Neural cell (in vitro differentiated cells): ENCODE measurements at regions not wholly inside any gene's neighbourhood (a gene's known extent, or its start where the extent isn't known, plus 50 kb on each side); places are given as distances from the start of the nearest gene placed in this dataset.

ENCODE experiments used
- H2AFZ ChIP-seq: fragments of 200-600, 300-800 bp; sonication (generic), shearing (Covaris generic); 2 replicates; pipeline ENCODE4 v1.6.0; 2014; ENCODE audit warnings: low read depth, mild to moderate bottlenecking, antibody characterized with exemption, low read length, moderate library complexity
- H3F3A ChIP-seq: fragments of 200-600 bp; shearing (Covaris generic); 2 replicates; pipeline ENCODE4 v1.6.1; 2016; ENCODE audit warnings: mild to moderate bottlenecking, moderate library complexity, mixed read lengths, antibody characterized with exemption, low read length; ENCODE audit not compliant: insufficient read depth, poor library complexity, severe bottlenecking
- H3K27ac ChIP-seq: fragments of 200-600, 300-800 bp; sonication (generic), shearing (Covaris generic); 2 replicates; pipeline ENCODE4 v1.5.1; 2014; ENCODE audit warnings: mild to moderate bottlenecking, low read length, moderate library complexity
- H3K27me3 ChIP-seq: fragments of 300-800, 200-600 bp; sonication (generic), shearing (Covaris generic); 2 replicates; pipeline ENCODE4 v1.6.0; 2014; ENCODE audit warnings: mild to moderate bottlenecking, low read depth, low read length, moderate library complexity; ENCODE audit not compliant: insufficient read depth
- H3K36me3 ChIP-seq: fragments of 300-800, 200-600 bp; sonication (generic), shearing (Covaris generic); 2 replicates; pipeline ENCODE4 v1.5.1; 2014; ENCODE audit warnings: mild to moderate bottlenecking, antibody characterized with exemption, low read length, moderate library complexity; ENCODE audit not compliant: insufficient read depth
- H3K4me2 ChIP-seq: fragments of 300-800, 200-600 bp; sonication (generic), shearing (Covaris generic); 2 replicates; pipeline ENCODE4 v1.6.0; 2014; ENCODE audit warnings: mild to moderate bottlenecking, low read length
- H3K4me3 ChIP-seq: fragments of 300-800, 200-600 bp; sonication (generic), shearing (Covaris generic); 2 replicates; pipeline ENCODE4 v1.5.1; 2014; ENCODE audit warnings: mild to moderate bottlenecking, low read length, moderate library complexity
- H3K79me2 ChIP-seq: fragments of 200-600 bp; shearing (Covaris generic); replicated peaks from 2 replicates; pipeline ENCODE4 v1.6.0; 2014; ENCODE audit warnings: mild to moderate bottlenecking, low read length, moderate library complexity; ENCODE audit not compliant: insufficient read depth
- H3K9ac ChIP-seq: fragments of 300-800, 200-600 bp; sonication (generic), shearing (Covaris generic); 2 replicates; pipeline ENCODE4 v1.6.1; 2016; ENCODE audit warnings: mild to moderate bottlenecking, low read length, mixed read lengths
- H3K9me2 ChIP-seq: fragments of 200-600 bp; shearing (Covaris generic); 2 replicates; pipeline ENCODE4 v1.6.1; 2016; ENCODE audit warnings: mild to moderate bottlenecking, low read length, mixed read lengths; ENCODE audit not compliant: insufficient read depth
- H3K9me3 ChIP-seq: fragments of 200-600, 300-800 bp; sonication (generic), shearing (Covaris generic); 2 replicates; pipeline ENCODE4 v1.6.1; 2016; ENCODE audit warnings: mild to moderate bottlenecking, mixed run types, low read length, moderate library complexity, mixed read lengths
- H4K20me1 ChIP-seq: fragments of 200-600 bp; shearing (Covaris generic); 2 replicates; pipeline ENCODE4 v1.6.1; 2016; ENCODE audit warnings: mild to moderate bottlenecking, mixed run types; ENCODE audit not compliant: insufficient read depth
- EP300 ChIP-seq: fragments of 450-650 bp; conservative IDR thresholded peaks from 2 replicates; pipeline ENCODE4 v1.6.1; 2014; ENCODE audit warnings: antibody characterized with exemption, mild to moderate bottlenecking, moderate library complexity; ENCODE audit not compliant: poor library complexity, severe bottlenecking
- EZH2 ChIP-seq: fragments of 200-600, 300-800 bp; shearing (Covaris generic), sonication (generic); IDR thresholded peaks from 2 replicates; pipeline ENCODE4 v1.6.1; 2014; ENCODE audit warnings: antibody characterized with exemption, low read length, borderline replicate concordance, mild to moderate bottlenecking; ENCODE audit not compliant: insufficient read depth, poor library complexity, severe bottlenecking
- MXI1 ChIP-seq: fragments of 450-650 bp; conservative IDR thresholded peaks from 2 replicates; pipeline ENCODE4 v1.6.1; 2014; ENCODE audit warnings: antibody characterized with exemption, mild to moderate bottlenecking; ENCODE audit not compliant: poor library complexity, severe bottlenecking
- POLR2AphosphoS5 ChIP-seq: IDR thresholded peaks from 2 replicates; pipeline ENCODE4 v1.6.1; 2012
- RAD21 ChIP-seq: fragments of 450-650 bp; conservative IDR thresholded peaks from 2 replicates; pipeline ENCODE4 v1.6.1; 2014; ENCODE audit warnings: antibody characterized with exemption, mild to moderate bottlenecking, moderate library complexity
- REST ChIP-seq: IDR thresholded peaks from 2 replicates; pipeline ENCODE4 v1.6.1; 2012; ENCODE audit warnings: borderline replicate concordance
- SMC3 ChIP-seq: fragments of 450-650 bp; conservative IDR thresholded peaks from 2 replicates; pipeline ENCODE4 v1.6.1; 2014; ENCODE audit warnings: antibody characterized with exemption, mild to moderate bottlenecking, moderate library complexity; ENCODE audit not compliant: poor library complexity
- TAF1 ChIP-seq: IDR thresholded peaks from 2 replicates; pipeline ENCODE4 v1.6.1; 2012; ENCODE audit warnings: low read depth
- TF ChIP-seq, protein P1 (sequence below): fragments of 450-650 bp; IDR thresholded peaks from 2 replicates; pipeline ENCODE4 v1.5.1; 2014; ENCODE audit warnings: antibody characterized with exemption, mild to moderate bottlenecking, moderate library complexity; ENCODE audit not compliant: poor library complexity, severe bottlenecking

GRCh38 chr6:135797361-135797760 lies 54.1 kb upstream of the PDE7B start:
- Histone ChIP-seq H4K20me1 (no peaks in the 10 kb centered on the region), H3K27me3 (no peaks in the 10 kb centered on the region), H3K9me2 (no peaks in the 10 kb centered on the region), H3F3A (no peaks in the 10 kb centered on the region), H3K36me3 (no peaks in the 10 kb centered on the region), H3K4me2 (no peak overlapping the region), H2AFZ (no peak overlapping the region), H3K9me3 (no peaks in the 10 kb centered on the region), H3K9ac (no peak overlapping the region), H3K79me2 (no peaks in the 10 kb centered on the region), H3K4me3 (no peak overlapping the region), H3K27ac (no peak overlapping the region)
- TF ChIP-seq, protein P1, sequence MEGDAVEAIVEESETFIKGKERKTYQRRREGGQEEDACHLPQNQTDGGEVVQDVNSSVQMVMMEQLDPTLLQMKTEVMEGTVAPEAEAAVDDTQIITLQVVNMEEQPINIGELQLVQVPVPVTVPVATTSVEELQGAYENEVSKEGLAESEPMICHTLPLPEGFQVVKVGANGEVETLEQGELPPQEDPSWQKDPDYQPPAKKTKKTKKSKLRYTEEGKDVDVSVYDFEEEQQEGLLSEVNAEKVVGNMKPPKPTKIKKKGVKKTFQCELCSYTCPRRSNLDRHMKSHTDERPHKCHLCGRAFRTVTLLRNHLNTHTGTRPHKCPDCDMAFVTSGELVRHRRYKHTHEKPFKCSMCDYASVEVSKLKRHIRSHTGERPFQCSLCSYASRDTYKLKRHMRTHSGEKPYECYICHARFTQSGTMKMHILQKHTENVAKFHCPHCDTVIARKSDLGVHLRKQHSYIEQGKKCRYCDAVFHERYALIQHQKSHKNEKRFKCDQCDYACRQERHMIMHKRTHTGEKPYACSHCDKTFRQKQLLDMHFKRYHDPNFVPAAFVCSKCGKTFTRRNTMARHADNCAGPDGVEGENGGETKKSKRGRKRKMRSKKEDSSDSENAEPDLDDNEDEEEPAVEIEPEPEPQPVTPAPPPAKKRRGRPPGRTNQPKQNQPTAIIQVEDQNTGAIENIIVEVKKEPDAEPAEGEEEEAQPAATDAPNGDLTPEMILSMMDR = no peak
- TF ChIP-seq SMC3 = no peak
- TF ChIP-seq TAF1 = no peak
- TF ChIP-seq POLR2AphosphoS5 = no peak
- TF ChIP-seq EP300 = no peak
- no peak for TF ChIP-seq EZH2
- TF ChIP-seq MXI1 = no peak
- no peak for TF ChIP-seq REST
- TF ChIP-seq RAD21 = no peak

DNA sequence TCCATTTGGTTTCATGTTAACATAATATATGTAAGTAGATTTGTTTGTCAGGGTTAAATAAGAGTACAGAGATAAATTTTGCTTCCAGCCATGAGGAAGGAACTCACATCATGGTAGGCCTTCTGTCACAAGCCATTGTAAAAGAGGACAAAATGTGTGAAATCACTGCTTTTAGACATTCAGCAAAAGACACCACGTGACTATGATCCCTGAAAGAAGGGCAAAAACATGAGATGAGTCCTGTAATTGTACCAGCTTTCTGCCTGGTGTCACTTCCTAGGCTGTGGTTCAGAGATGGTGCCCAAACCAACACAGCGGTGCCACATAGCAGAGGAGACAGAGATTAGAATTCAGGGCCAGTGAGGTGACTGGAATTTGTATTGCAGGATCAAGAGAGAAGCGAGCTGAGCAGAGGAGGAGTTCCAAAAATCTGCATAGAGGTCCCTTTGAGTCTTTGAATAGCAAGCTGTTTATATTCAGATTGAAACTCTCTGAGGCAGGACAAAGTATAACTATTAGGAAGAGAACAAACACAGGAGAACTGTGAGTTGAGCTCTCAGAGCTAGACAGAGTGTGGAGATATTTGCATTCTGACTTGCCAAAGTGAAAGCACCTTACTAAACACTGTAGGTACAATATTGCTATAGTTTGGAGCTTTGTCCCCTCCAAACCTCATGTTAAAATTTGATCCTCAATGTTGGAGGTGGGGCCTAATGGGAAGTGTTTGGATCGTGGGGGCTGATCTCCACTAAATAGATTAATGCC lies 52.6 kb upstream of the PDE7B start:
- no peaks in the 10 kb centered on the region for H4K20me1 ChIP-seq
- TF ChIP-seq REST (no peak), TAF1 (no peak), SMC3 (no peak), POLR2AphosphoS5 (no peak), RAD21 (no peak), MXI1 (no peak), EZH2 (no peak), EP300 (no peak)
- TF ChIP-seq, protein P1 = no peak
- no peak overlapping the region for H3K4me3 ChIP-seq
- H3K79me2 ChIP-seq = no peaks in the 10 kb centered on the region
- H3K9me2 ChIP-seq = no peaks in the 10 kb centered on the region
- no peaks in the 10 kb centered on the region for H3K36me3 ChIP-seq
- H3K4me2 ChIP-seq = no peak overlapping the region
- H3K9ac ChIP-seq = no peak overlapping the region
- H2AFZ ChIP-seq = no peak overlapping the region
- H3F3A ChIP-seq = no peaks in the 10 kb centered on the region
- no peaks in the 10 kb centered on the region for H3K9me3 ChIP-seq
- H3K27me3 ChIP-seq = no peaks in the 10 kb centered on the region
- H3K27ac ChIP-seq = no peak overlapping the region
